Calu3 (cell line): ENCODE measurements at regions not wholly inside any gene's neighbourhood (a gene's known extent, or its start where the extent isn't known, plus 50 kb on each side); places are given as distances from the start of the nearest gene placed in this dataset.

Source experiments
- BruUV-seq: library from RNA; stranded (reverse); fragments of 400-500 nt; replicated peaks from 2 replicates; lab custom pipeline; 2021; lab: Mats Ljungman, UMichigan
- CTCF ChIA-PET: fragments of 300-600 bp; sonication (Branson Sonifier 250); formaldehyde crosslinking; loops from one replicate; lab custom pipeline; 2022; ENCODE audit warnings: antibody characterized with exemption; lab: Charles Lee
- DNase-seq: peaks from one replicate; pipeline ENCODE4 v3.0.0; 2022
- H3K27ac Mint-ChIP-seq: one replicate; pipeline ENCODE4 v1.8.0; 2022; ENCODE audit warnings: mixed read lengths; ENCODE audit not compliant: unreplicated experiment
- H3K27me3 Mint-ChIP-seq: one replicate; pipeline ENCODE4 v1.8.0; 2022; ENCODE audit warnings: mixed read lengths; ENCODE audit not compliant: unreplicated experiment
- H3K36me3 Mint-ChIP-seq: one replicate; pipeline ENCODE4 v1.8.0; 2022; ENCODE audit warnings: mild to moderate bottlenecking, moderate library complexity, mixed read lengths; ENCODE audit not compliant: insufficient read depth, unreplicated experiment
- H3K4me1 Mint-ChIP-seq: one replicate; pipeline ENCODE4 v1.8.0; 2022; ENCODE audit warnings: mild to moderate bottlenecking, low read depth, mixed read lengths; ENCODE audit not compliant: unreplicated experiment
- H3K4me3 Mint-ChIP-seq: one replicate; pipeline ENCODE4 v1.8.0; 2022; ENCODE audit warnings: mild to moderate bottlenecking, low read depth, moderate library complexity, mixed read lengths; ENCODE audit not compliant: unreplicated experiment
- H3K9me3 Mint-ChIP-seq: one replicate; pipeline ENCODE4 v1.8.0; 2022; ENCODE audit warnings: low read depth, mixed read lengths; ENCODE audit not compliant: unreplicated experiment
- intact Hi-C: fragments of 100-400 bp; cut with micrococcal nuclease; formaldehyde crosslinking; loops from one replicate; pipeline ENCODE4 v1.10.0; 2022; ENCODE audit not compliant: unreplicated experiment
- TF ChIP-seq, protein P1 (sequence below): fragments of 200-600 bp; IDR thresholded peaks from one replicate; pipeline ENCODE4 v1.8.0; 2022; ENCODE audit warnings: antibody characterized with exemption; ENCODE audit not compliant: unreplicated experiment

DNA sequence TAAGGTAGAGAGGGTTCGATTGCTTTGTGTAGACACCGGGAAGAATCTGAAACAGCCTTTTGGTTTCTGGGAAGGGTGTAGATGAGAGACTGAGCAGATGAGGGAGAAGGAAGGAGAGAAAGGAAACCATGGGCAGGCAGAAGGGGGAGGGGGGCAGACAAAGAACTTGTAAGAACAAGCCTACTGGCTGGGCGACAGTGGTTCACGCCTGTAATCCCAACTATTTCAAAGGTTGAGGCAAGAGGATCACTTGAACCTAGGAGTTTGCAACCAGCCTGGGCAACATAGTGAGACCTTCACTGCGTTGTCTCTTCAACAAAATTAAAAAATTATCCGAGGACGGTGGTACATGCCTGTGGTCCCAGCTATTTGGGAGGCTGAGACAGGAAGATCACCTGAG, 106.2 kb downstream of the TM2D1 start:
- Mint-ChIP-seq H3K27ac (no peak overlapping the region), H3K36me3 (no peaks in the 10 kb centered on the region)
- BruUV-seq: no TSS peak

DNA sequence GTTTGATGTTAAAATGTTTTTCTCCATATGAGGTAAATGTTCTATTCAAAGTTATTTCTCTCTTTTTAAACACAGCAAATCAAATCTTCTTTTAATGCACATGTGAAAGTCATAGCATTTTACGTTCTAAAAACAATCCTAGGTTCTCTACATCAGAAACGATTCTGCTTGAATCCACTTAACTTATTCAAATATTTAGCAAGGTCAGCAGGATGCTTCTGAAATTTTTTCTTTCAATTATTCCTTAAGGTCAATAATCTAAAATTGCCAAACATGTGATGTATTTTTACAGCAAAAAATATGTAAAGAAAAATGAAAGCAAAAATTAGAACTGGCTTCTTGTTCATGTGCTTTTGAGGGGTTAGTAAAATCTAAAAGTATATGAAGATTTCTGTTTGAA, 106.7 kb downstream of the TM2D1 start:
- CTCF ChIA-PET: no interaction called here
- no peak overlapping the region for H3K27ac Mint-ChIP-seq

More for the DNA sequence above, 106.2 kb downstream of the TM2D1 start:
- Mint-ChIP-seq H3K4me3 (no peak overlapping the region), H3K4me1 (no peaks in the 10 kb centered on the region), H3K9me3 (no peaks in the 10 kb centered on the region), H3K27me3 (no peaks in the 10 kb centered on the region)
- no peak for DNase-seq
- CTCF ChIA-PET: no interaction called here
- TF ChIP-seq, protein P1, sequence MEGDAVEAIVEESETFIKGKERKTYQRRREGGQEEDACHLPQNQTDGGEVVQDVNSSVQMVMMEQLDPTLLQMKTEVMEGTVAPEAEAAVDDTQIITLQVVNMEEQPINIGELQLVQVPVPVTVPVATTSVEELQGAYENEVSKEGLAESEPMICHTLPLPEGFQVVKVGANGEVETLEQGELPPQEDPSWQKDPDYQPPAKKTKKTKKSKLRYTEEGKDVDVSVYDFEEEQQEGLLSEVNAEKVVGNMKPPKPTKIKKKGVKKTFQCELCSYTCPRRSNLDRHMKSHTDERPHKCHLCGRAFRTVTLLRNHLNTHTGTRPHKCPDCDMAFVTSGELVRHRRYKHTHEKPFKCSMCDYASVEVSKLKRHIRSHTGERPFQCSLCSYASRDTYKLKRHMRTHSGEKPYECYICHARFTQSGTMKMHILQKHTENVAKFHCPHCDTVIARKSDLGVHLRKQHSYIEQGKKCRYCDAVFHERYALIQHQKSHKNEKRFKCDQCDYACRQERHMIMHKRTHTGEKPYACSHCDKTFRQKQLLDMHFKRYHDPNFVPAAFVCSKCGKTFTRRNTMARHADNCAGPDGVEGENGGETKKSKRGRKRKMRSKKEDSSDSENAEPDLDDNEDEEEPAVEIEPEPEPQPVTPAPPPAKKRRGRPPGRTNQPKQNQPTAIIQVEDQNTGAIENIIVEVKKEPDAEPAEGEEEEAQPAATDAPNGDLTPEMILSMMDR: no peak
- intact Hi-C loops: no loop called here

DNA sequence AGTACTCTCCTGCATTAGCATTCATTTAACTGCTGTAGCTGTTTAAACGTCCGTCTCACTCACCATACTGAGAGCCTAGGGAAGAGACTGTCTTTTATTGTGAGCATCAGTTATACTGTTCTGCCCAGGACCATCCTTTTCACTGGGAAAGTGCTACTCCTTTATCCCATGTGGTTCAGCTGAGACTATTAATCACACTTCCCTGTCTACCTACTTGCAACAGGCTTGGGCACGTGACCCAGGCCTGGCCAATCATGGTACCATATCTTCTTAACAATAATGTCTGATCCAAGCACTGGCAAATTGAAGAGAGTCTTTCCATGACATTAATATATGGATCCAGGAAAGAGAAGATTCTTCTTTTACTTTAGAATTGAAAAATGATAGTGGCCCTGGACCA, 108.1 kb downstream of the TM2D1 start:
- DNase-seq: no peak
- no peaks in the 10 kb centered on the region for H3K27me3 Mint-ChIP-seq
- no peak overlapping the region for H3K27ac Mint-ChIP-seq
- H3K4me3 Mint-ChIP-seq: no peak overlapping the region
- CTCF ChIA-PET: no interaction called here
- no peaks in the 10 kb centered on the region for H3K4me1 Mint-ChIP-seq
- TF ChIP-seq, protein P1: no peak
- H3K36me3 Mint-ChIP-seq: no peaks in the 10 kb centered on the region
- no TSS peak for BruUV-seq
- no peaks in the 10 kb centered on the region for H3K9me3 Mint-ChIP-seq
- intact Hi-C loops: no loop called here

More for the DNA sequence above, 106.7 kb downstream of the TM2D1 start:
- H3K27me3 Mint-ChIP-seq: no peaks in the 10 kb centered on the region
- no peak for DNase-seq
- intact Hi-C loops: no loop called here
- TF ChIP-seq, protein P1: no peak
- no peaks in the 10 kb centered on the region for H3K9me3 Mint-ChIP-seq
- no peaks in the 10 kb centered on the region for H3K36me3 Mint-ChIP-seq
- no peaks in the 10 kb centered on the region for H3K4me1 Mint-ChIP-seq
- no peak overlapping the region for H3K4me3 Mint-ChIP-seq
- no TSS peak for BruUV-seq

DNA sequence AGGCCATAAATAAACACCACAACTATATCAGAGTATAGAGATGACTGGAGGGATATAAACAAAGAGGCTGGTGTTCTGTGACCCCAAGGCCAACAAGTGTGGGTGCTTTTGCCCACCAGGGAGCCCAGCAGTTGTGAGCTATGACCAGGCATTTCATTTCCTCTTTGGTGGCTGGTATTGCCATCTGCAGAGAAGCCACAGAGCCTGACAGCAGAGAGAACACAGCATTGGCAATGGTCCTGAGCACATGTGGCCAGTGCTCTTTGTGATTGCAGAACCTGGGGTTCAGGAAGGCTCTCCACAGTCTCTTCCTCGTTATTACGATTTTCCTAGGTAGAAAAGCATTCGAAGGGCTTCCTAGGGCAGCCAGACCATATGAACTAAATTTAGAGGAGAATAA, 112.3 kb downstream of the TM2D1 start:
- TF ChIP-seq, protein P1: no peak
- Mint-ChIP-seq H3K9me3 (no peaks in the 10 kb centered on the region), H3K27me3 (no peaks in the 10 kb centered on the region), H3K36me3 (no peaks in the 10 kb centered on the region), H3K4me3 (no peak overlapping the region), H3K4me1 (no peaks in the 10 kb centered on the region), H3K27ac (no peak overlapping the region)
- intact Hi-C loops: no loop called here
- BruUV-seq: no TSS peak
- CTCF ChIA-PET: no interaction called here
- DNase-seq: no peak

DNA sequence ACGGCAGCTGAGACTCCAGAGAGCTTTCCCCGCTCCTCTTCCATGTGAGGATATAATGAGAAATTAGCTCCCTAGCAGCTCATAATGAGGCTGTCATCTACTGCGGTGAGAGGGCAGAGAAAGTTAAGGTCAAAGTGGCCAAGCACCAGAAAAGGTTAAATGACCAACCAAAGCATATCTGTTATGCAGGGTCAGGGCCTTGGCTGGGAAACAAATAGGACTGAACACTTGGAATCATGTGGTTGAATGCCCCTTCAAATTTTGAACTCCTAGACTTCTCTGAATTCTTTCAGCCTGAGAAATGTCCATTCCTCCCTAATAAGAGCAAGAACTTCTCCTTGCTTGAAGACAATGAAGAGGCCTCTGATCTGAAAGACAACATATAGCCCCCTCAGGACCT, 115.9 kb downstream of the TM2D1 start:
- TF ChIP-seq, protein P1: no peak
- Mint-ChIP-seq H3K27me3 (no peaks in the 10 kb centered on the region), H3K4me3 (no peak overlapping the region), H3K9me3 (no peaks in the 10 kb centered on the region), H3K27ac (no peak overlapping the region), H3K36me3 (no peaks in the 10 kb centered on the region), H3K4me1 (no peaks in the 10 kb centered on the region)
- CTCF ChIA-PET: no interaction called here
- DNase-seq: no peak
- intact Hi-C loops: no loop called here
- BruUV-seq: no TSS peak
